Adrenal gland (tissue), 5 donors: ENCODE measurements at regions not wholly inside any gene's neighbourhood (a gene's known extent, or its start where the extent isn't known, plus 50 kb on each side); places are given as distances from the start of the nearest gene placed in this dataset.

Experiments
- POLR2A ChIP-seq, 2 donors: fragments of 450-650 bp; IDR thresholded peaks; one replicate each; pipeline ENCODE4 v1.6.1; 2017; ENCODE audit warnings: antibody characterized with exemption in 2 of 2, mild to moderate bottlenecking in 2 of 2, moderate library complexity in 1 of 2
- TF ChIP-seq, protein P1 (sequence below), 6 experiments: fragments of 450-650 bp in 4 of 6; fragments of 200-600 bp in 2 of 6; sonication (generic) in 1 of 6; IDR thresholded peaks; 1 replicate in 5 of 6; 2 replicates in 1 of 6; pipeline versions ENCODE4 v1.5.1 to v1.8.0; 2016 to 2021; ENCODE audit warnings: antibody characterized with exemption in 6 of 6, mild to moderate bottlenecking in 2 of 6, moderate library complexity in 1 of 6
- donor health status: DM: no; HTN: no; CAD: no.

DNA sequence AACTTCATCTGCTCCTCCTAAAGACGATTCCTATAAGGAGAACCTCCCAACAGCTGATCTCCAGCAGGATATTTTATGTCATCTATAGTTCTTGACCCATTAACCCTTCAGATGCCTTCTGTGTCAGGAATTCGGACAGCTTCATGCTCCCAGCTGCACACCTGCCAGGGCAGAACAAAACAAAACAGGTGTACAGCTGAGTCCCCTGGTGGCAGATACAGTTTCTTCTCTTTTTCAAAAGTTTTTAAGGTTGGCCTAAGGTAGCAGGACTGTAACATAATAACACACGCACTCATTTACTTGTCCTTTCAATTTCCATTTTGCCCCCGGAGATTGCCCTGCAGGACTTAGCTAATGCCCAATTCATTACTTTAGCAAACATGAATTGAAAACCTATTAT is 218.3 kb downstream of the S1PR1 start:
- TF ChIP-seq, protein P1, sequence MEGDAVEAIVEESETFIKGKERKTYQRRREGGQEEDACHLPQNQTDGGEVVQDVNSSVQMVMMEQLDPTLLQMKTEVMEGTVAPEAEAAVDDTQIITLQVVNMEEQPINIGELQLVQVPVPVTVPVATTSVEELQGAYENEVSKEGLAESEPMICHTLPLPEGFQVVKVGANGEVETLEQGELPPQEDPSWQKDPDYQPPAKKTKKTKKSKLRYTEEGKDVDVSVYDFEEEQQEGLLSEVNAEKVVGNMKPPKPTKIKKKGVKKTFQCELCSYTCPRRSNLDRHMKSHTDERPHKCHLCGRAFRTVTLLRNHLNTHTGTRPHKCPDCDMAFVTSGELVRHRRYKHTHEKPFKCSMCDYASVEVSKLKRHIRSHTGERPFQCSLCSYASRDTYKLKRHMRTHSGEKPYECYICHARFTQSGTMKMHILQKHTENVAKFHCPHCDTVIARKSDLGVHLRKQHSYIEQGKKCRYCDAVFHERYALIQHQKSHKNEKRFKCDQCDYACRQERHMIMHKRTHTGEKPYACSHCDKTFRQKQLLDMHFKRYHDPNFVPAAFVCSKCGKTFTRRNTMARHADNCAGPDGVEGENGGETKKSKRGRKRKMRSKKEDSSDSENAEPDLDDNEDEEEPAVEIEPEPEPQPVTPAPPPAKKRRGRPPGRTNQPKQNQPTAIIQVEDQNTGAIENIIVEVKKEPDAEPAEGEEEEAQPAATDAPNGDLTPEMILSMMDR (IDR thresholded peaks at IDR 0.05) = no peak
- no peak for TF ChIP-seq POLR2A (IDR thresholded peaks at IDR 0.05)
